ENCODE measurements at regions not wholly inside any gene's neighbourhood (a gene's known extent, or its start where the extent isn't known, plus 50 kb on each side); places are given as distances from the start of the nearest gene placed in this dataset.

GRCh38 chr2:144645083-144645778, 125.3 kb upstream of the ZEB2 start:
- peak; percentile 66 to 80 for DNase-seq (ENCODE audit: low read depth in 1 of 2, low spot score in 1 of 2)
- Histone ChIP-seq H3K27ac (replicated peaks) (peak overlapping the region; percentile 81), H3K4me3 (replicated peaks; ENCODE audit: insufficient read depth, low read length) (no peak overlapping the region), H3K27me3 (ENCODE audit: insufficient read depth, poor library complexity, severe bottlenecking) (no peaks in the 10 kb centered on the region)
- TF ChIP-seq GABPA (IDR thresholded peaks at IDR 0.05; ENCODE audit: low read depth) = no peak
- TF ChIP-seq CTCF (IDR thresholded peaks at IDR 0.05; ENCODE audit: insufficient read depth, low read length) = no peak
- TF ChIP-seq POLR2AphosphoS5 (IDR thresholded peaks at IDR 0.05; ENCODE audit: low read depth) = peak; percentile 71; the same call in 1 of the 2 replicates
- no peak for TF ChIP-seq REST (IDR thresholded peaks at IDR 0.05; ENCODE audit: insufficient replicate concordance, low read depth)
- no peak for TF ChIP-seq SPI1 (IDR thresholded peaks at IDR 0.05; ENCODE audit: borderline replicate concordance, low read depth)

GRCh38 chr2:144644549-144644948, 124.6 kb upstream of the ZEB2 start:
- H3K27ac ChIP-seq (replicated peaks) = peak overlapping the region; percentile 81
- TF ChIP-seq GABPA (IDR thresholded peaks at IDR 0.05; ENCODE audit: low read depth) (no peak), REST (IDR thresholded peaks at IDR 0.05; ENCODE audit: insufficient replicate concordance, low read depth) (no peak), CTCF (IDR thresholded peaks at IDR 0.05; ENCODE audit: insufficient read depth, low read length) (no peak), SPI1 (IDR thresholded peaks at IDR 0.05; ENCODE audit: borderline replicate concordance, low read depth) (no peak), POLR2AphosphoS5 (IDR thresholded peaks at IDR 0.05; ENCODE audit: low read depth) (no peak)
- no peak overlapping the region for H3K4me3 ChIP-seq (replicated peaks; ENCODE audit: insufficient read depth, low read length)
- no peaks in the 10 kb centered on the region for H3K27me3 ChIP-seq (ENCODE audit: insufficient read depth, poor library complexity, severe bottlenecking)
- no peak for DNase-seq (ENCODE audit: low read depth in 1 of 2, low spot score in 1 of 2)

GRCh38 chr2:144643537-144644336, 123.8 kb upstream of the ZEB2 start:
- Histone ChIP-seq H3K4me3 (replicated peaks; ENCODE audit: insufficient read depth, low read length) (no peak overlapping the region), H3K27me3 (ENCODE audit: insufficient read depth, poor library complexity, severe bottlenecking) (no peaks in the 10 kb centered on the region), H3K27ac (replicated peaks) (no peak overlapping the region; the same call in 1 of the 2 replicates)
- TF ChIP-seq GABPA (IDR thresholded peaks at IDR 0.05; ENCODE audit: low read depth) (no peak), REST (IDR thresholded peaks at IDR 0.05; ENCODE audit: insufficient replicate concordance, low read depth) (no peak), CTCF (IDR thresholded peaks at IDR 0.05; ENCODE audit: insufficient read depth, low read length) (no peak), POLR2AphosphoS5 (IDR thresholded peaks at IDR 0.05; ENCODE audit: low read depth) (no peak), SPI1 (IDR thresholded peaks at IDR 0.05; ENCODE audit: borderline replicate concordance, low read depth) (no peak)
- no peak for DNase-seq (ENCODE audit: low read depth in 1 of 2, low spot score in 1 of 2)

Data from HL-60 (cell line).